Fibroblast of skin of right quadriceps (primary cell): ENCODE measurements at regions not wholly inside any gene's neighbourhood (a gene's known extent, or its start where the extent isn't known, plus 50 kb on each side); places are given as distances from the start of the nearest gene placed in this dataset.

Experiments
- DNase-seq: peaks from one replicate; pipeline ENCODE4 v3.0.0-alpha.2; 2013

DNA sequence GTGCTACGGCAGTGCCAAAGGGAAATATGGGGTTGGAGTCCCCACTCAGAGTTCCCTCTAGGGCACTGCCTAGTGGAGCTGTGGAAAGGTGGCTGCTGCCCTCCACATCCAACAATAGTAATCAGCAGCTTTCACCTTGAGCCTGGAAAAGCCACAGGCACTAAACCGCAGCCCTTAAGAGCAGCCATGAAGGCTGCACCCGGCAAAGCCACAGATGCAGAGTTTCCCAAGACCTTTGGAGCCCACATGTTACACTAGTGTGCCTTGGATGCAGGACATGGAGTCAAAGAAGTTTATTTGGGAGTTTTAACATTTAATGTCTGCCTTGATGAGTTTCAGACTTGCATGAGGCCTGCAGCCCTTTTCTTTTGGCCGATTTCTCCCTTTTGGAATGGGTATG lies 91.4 kb upstream of the HSF2 start:
- DNase-seq: no peak

DNA sequence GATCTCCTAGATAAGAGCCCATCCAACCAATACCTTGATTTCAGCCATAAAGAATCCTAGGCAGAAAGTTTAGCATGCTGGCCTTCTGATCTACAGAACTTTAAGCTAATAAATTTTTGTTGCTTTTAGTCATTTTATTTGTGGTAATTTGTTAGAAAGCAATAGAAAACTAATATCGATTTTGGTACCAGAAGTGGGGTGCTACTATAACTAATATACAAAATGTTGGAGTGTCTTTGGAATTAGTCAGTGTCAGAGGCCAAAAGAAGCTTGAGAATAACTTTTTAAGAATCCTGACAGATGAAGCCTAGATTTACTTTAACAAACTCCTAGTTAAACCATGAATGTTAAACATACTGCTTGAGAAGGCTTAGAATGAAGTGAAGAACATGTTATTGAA lies 83.6 kb upstream of the HSF2 start:
- no peak for DNase-seq

DNA sequence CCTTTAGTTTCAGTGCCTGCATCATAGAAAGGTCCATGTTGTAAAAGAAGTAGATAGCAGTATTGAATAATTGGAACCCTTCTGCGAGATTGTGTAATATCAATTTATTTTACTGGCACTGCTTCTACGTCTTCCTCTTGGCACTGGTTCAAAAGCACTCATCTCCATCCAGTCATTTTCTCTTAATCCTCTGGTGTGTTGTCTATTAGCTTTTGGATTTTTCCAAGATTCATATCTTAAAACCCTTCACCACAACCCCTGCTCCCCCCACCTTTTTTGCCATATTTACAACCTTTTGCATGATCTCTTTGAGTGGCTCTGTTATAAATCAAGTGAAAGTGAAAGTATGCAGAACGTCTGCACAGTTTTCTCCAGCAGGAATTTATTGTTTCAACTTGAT lies 76.6 kb upstream of the HSF2 start:
- DNase-seq: peak; percentile 66

DNA sequence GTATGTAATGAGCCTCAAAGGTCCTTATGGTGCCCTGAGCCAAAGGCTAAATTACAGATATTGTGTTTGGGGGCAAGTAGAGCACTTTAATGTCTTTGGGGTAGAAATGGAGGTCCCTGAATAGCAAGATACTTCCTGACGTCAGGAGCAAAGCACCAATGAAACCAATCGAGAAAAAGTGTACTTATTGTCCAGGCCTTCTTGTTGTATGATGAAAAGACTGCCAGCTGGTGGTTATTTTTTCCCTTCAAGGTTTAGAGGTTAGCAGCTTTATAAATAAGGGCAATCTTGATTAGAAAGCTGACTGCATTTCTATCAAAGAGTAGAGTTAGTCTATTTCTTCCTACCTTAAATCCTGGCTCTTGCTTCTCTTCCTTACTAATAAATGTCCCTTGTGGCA lies 76.1 kb upstream of the HSF2 start:
- DNase-seq: no peak

DNA sequence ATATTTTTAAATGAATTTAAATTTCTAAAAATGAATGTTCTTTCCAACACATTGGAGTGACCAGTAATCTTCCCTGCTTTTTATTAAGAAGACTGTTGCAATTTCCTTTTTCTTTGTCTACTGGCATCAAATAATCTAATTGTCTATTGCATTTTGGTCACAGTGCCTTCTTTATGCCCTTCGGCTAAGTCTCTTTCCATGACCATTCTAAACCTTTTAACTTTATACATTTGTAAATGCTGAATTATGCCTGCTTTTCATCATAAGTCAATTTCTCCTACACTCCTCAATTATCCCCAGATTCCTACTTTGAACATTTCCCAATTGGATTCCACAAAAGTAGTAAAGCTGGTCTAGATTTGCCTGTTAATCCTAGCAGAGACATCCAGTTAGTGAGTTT lies 69.1 kb upstream of the HSF2 start:
- no peak for DNase-seq

- DNase-seq: no peak
Observed at GRCh38 chr6:122337645-122338044, 61.8 kb upstream of the HSF2 start.

GRCh38 chr6:122339661-122340060 lies 59.8 kb upstream of the HSF2 start:
- no peak for DNase-seq

DNA sequence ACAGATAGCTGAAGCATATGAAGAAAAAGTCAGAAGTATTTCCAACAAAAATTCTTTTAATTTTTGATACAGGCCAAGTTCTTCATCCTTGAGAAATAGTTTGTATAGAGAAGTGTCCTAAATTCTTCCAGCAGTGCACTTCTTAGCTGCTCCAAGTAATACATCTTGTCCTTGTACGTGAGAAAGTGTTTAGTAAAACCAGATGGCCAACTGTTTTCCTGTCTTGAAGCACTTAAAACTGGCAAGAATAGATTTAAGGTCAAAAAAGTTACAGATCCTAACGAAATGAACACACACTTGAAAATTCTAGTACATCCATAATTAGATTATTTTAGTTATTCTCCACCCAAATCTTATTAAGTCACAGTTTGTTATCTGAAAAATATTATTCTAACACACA lies 52.2 kb upstream of the HSF2 start:
- no peak for DNase-seq

DNA sequence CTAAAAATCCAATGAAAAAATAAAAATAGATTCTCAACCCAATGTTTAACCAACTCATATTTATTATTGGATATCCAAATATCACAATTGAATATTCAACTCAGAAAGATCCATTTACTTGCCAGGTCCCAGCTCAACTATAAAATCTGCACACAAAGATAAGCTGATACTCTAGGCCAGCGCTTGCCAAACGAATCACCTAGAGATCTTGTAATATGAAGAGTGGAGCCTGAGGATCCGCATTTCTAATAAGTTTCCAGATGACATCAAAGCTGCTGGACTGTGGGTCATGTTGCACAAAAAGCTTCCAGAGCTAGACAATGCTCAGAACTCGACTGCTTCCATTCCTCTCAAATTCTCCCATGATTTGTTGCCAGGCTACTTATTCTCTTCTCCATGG lies 51.7 kb upstream of the HSF2 start:
- no peak for DNase-seq
